Prostate gland (tissue), 2 donors: ENCODE measurements at regions not wholly inside any gene's neighbourhood (a gene's known extent, or its start where the extent isn't known, plus 50 kb on each side); places are given as distances from the start of the nearest gene placed in this dataset.

Experiments used
- DNase-seq: peaks from one replicate; pipeline ENCODE4 v3.0.0-alpha.2; 2019; ENCODE audit warnings: low spot score
- H3K27ac ChIP-seq, 2 donors: fragments of 200-600 bp; sonication (generic); 2 replicates each; pipeline ENCODE4 v1.5.1; 2017 to 2019
- H3K27me3 ChIP-seq: fragments of 200-600 bp; sonication (generic); replicated peaks from 2 replicates; pipeline ENCODE4 v1.5.1; 2019; ENCODE audit not compliant: insufficient read depth
- H3K36me3 ChIP-seq, 2 donors: fragments of 200-600 bp; sonication (generic); 1 replicate in 1 of 2; 2 replicates in 1 of 2; pipeline versions ENCODE4 v1.5.1 to v1.8.1; 2017 to 2019
- H3K4me1 ChIP-seq: fragments of 200-600 bp; sonication (generic); replicated peaks from 2 replicates; pipeline ENCODE4 v1.5.1; 2019
- H3K4me3 ChIP-seq, 2 donors: fragments of 200-600 bp; sonication (generic); 2 replicates each; pipeline ENCODE4 v1.5.1; 2017 to 2019
- H3K9me3 ChIP-seq: fragments of 200-600 bp; sonication (generic); 2 replicates; pipeline ENCODE4 v1.5.1; 2017
- POLR2A ChIP-seq: fragments of 450-650 bp; IDR thresholded peaks from one replicate; pipeline ENCODE4 v1.6.1; 2016; ENCODE audit warnings: antibody characterized with exemption, mild to moderate bottlenecking
- POLR2AphosphoS5 ChIP-seq: sonication (generic); formaldehyde crosslinking; IDR thresholded peaks from one replicate; pipeline ENCODE4 v1.6.1; 2017; ENCODE audit warnings: antibody characterized with exemption
- WGBS: methylation state at CpG from one replicate; pipeline ENCODE4 v1.1.5; 2018; 5-methylcytosine and 5-hydroxymethylcytosine counted together
- intact Hi-C: fragments of 100-400 bp; cut with DNase I; formaldehyde crosslinking; loops from one replicate; pipeline ENCODE4 v1.14.2; 2022
- TF ChIP-seq, protein P1 (sequence below), 4 experiments: fragments of 200-600 bp in 2 of 4; fragments of 450-650 bp in 2 of 4; sonication (generic) in 2 of 4; IDR thresholded peaks; 1 replicate in 3 of 4; 2 replicates in 1 of 4; pipeline ENCODE4 v1.5.1; 2016 to 2019; ENCODE audit warnings: antibody characterized with exemption in 4 of 4, mild to moderate bottlenecking in 2 of 4, moderate library complexity in 2 of 4

DNA sequence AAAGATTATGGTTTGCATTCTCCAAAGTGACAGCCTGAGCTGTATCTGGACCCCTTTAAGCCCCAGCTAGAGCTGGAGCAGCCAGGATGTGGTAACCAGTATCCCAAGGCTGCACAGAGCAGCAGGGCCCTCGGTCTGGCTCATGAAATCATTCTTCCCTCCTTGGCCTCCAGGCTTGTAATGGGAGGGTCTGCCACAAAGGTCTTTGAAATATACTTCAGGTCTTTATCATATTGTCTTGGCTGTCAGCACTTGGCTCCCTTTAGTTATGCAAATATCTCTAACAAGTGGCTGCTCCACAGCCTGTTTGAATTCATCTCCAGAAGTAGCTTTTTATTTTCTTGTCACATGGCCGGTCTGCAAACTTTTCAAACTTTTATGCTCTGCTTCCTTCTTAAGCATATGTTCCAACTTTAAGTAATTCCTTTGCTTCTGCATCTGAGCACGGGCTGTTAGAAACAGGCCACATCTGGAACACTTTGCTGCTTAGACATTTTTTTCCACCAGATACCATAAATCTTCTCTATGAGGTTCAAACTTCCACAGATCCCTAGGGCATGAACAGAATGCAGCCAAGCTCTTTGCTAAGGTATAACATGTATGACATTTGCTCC lies 663.4 kb upstream of the MIS18BP1 start:
- WGBS = 52% methylated on average over 3 of the region's 3 CpGs
- intact Hi-C loops = no loop called here
- Histone ChIP-seq H3K4me1 (no peaks in the 10 kb centered on the region), H3K27ac (no peak overlapping the region), H3K9me3 (no peaks in the 10 kb centered on the region), H3K36me3 (no peaks in the 10 kb centered on the region), H3K4me3 (no peak overlapping the region), H3K27me3 (no peaks in the 10 kb centered on the region)
- no peak for DNase-seq
- TF ChIP-seq, protein P1, sequence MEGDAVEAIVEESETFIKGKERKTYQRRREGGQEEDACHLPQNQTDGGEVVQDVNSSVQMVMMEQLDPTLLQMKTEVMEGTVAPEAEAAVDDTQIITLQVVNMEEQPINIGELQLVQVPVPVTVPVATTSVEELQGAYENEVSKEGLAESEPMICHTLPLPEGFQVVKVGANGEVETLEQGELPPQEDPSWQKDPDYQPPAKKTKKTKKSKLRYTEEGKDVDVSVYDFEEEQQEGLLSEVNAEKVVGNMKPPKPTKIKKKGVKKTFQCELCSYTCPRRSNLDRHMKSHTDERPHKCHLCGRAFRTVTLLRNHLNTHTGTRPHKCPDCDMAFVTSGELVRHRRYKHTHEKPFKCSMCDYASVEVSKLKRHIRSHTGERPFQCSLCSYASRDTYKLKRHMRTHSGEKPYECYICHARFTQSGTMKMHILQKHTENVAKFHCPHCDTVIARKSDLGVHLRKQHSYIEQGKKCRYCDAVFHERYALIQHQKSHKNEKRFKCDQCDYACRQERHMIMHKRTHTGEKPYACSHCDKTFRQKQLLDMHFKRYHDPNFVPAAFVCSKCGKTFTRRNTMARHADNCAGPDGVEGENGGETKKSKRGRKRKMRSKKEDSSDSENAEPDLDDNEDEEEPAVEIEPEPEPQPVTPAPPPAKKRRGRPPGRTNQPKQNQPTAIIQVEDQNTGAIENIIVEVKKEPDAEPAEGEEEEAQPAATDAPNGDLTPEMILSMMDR (IDR thresholded peaks at IDR 0.05) = no peak
- TF ChIP-seq POLR2AphosphoS5 (no peak), POLR2A (no peak)

DNA sequence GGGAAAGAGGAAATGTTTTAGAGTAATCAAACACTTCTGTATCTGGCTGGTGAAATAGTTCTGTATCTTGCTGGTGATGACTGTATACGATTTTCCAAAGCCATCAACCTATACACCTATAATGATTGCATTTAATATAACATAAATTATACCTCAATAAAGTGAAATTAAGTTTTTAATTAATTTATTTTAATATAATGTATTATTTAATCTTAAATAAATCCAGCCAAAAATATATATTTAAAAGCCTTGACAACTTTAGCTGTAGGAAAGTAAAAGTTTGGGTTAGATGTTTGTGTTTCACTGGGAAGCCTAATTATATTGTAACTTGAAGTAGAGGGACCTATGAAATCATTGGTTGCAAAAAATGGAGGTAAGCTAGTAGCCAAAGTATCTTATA lies 654.8 kb upstream of the MIS18BP1 start:
- no peak for TF ChIP-seq POLR2AphosphoS5
- no peak for TF ChIP-seq POLR2A
- TF ChIP-seq, protein P1 (IDR thresholded peaks at IDR 0.05) = no peak
- no peak overlapping the region for H3K4me3 ChIP-seq
- no peak for DNase-seq
- H3K27ac ChIP-seq = no peak overlapping the region
- intact Hi-C loops = no loop called here
- no peaks in the 10 kb centered on the region for H3K9me3 ChIP-seq
- no peaks in the 10 kb centered on the region for H3K36me3 ChIP-seq
- no peaks in the 10 kb centered on the region for H3K4me1 ChIP-seq
- no peaks in the 10 kb centered on the region for H3K27me3 ChIP-seq
- 93% methylated on average over 1 of the region's 1 CpG for WGBS

DNA sequence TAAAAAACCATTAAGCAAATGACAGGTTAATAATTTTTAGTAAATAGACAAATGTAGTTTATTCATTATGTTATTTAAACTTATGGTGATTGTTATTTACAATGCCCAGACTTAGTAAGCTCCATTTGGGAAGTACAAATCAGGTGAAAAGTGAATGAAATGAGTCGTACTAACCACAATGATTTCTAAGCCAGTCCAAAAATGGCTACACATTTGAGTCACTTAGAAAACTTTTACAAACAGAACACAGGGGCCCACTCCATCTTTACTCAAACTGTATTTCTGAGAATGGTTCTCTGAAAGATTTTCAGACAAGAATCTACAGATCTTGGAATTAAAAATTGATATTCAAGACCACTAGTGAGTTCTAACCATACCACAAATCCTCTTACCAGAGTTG lies 653.3 kb upstream of the MIS18BP1 start:
- Histone ChIP-seq H3K27me3 (no peaks in the 10 kb centered on the region), H3K4me1 (no peaks in the 10 kb centered on the region), H3K27ac (no peak overlapping the region), H3K36me3 (no peaks in the 10 kb centered on the region), H3K4me3 (no peak overlapping the region), H3K9me3 (no peaks in the 10 kb centered on the region)
- intact Hi-C loops = no loop called here
- no peak for DNase-seq
- no peak for TF ChIP-seq POLR2AphosphoS5
- TF ChIP-seq, protein P1 (IDR thresholded peaks at IDR 0.05) = no peak
- no peak for TF ChIP-seq POLR2A
- WGBS = 83% methylated on average over 1 of the region's 1 CpG

DNA sequence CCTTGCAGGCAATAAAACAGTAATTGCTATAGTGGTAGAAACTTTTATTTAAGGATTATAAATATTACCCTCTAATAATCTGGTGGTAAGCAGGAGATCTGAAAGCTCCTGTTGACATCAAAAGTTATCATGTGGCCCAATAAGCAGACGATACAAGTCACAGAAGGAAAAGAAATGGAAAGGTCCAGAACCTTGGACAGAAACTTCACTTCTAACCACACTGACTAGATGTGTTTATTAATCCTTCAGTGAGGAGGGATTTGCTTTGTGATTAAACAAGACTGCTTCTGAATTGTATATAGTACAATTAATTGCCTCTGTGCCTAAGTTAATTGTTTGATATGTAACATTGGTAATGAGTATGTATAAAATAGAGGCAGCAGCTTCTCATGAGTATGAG lies 652.7 kb upstream of the MIS18BP1 start:
- no peaks in the 10 kb centered on the region for H3K4me1 ChIP-seq
- no peak overlapping the region for H3K27ac ChIP-seq
- intact Hi-C loops = no loop called here
- no peak overlapping the region for H3K4me3 ChIP-seq
- TF ChIP-seq, protein P1 (IDR thresholded peaks at IDR 0.05) = no peak
- TF ChIP-seq POLR2AphosphoS5 (no peak), POLR2A (no peak)
- no peaks in the 10 kb centered on the region for H3K36me3 ChIP-seq
- no peaks in the 10 kb centered on the region for H3K9me3 ChIP-seq
- DNase-seq = no peak
- 52% methylated on average over 1 of the region's 1 CpG for WGBS
- no peaks in the 10 kb centered on the region for H3K27me3 ChIP-seq

DNA sequence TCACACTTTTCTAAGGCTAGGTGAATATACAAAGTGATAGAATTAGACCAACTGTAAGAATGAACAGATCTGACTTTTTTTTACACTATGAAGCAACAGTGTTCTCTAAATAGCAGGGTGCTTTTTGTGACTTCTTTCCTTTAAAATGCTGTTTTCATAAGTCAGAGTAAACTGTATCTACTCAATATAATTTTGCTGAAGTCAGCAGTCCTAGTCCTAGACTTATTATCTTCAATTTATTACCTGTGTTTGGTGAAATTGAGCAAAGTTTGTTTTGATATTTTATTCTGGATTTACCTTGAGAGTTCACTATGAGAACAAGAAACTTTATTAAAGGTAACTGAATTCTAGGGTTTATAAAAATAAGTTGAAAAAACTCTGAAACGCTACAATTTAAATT lies 651.3 kb upstream of the MIS18BP1 start:
- TF ChIP-seq, protein P1 (IDR thresholded peaks at IDR 0.05) = no peak
- TF ChIP-seq POLR2AphosphoS5 = no peak
- TF ChIP-seq POLR2A = no peak
- Histone ChIP-seq H3K27me3 (no peaks in the 10 kb centered on the region), H3K4me3 (no peak overlapping the region), H3K9me3 (no peaks in the 10 kb centered on the region), H3K36me3 (no peaks in the 10 kb centered on the region), H3K27ac (no peak overlapping the region), H3K4me1 (no peaks in the 10 kb centered on the region)
- 87% methylated on average over 1 of the region's 1 CpG for WGBS
- intact Hi-C loops = no loop called here
- DNase-seq = no peak
